B cell (primary cell): ENCODE measurements at regions not wholly inside any gene's neighbourhood (a gene's known extent, or its start where the extent isn't known, plus 50 kb on each side); places are given as distances from the start of the nearest gene placed in this dataset.

Source experiments
- ATAC-seq: fragments of 200-7000 bp; cut with Tn5 transposase; one replicate; pipeline ENCODE4 v1.10.0; 2021; ENCODE audit warnings: low read depth, mild to moderate bottlenecking, moderate number of reproducible peaks, moderate library complexity
- CTCF ChIA-PET: fragments of 350-600 bp; sonication (Branson Sonifier 250); formaldehyde crosslinking; loops from one replicate; lab custom pipeline; 2021; ENCODE audit warnings: antibody characterized with exemption, inconsistent platforms; lab: Charles Lee
- POLR2A ChIA-PET: fragments of 350-600 bp; sonication (Branson Sonifier 250); formaldehyde crosslinking; loops from one replicate; lab custom pipeline; 2021; ENCODE audit warnings: antibody characterized with exemption; lab: Charles Lee
- DNase-seq: peaks from one replicate; pipeline ENCODE4 v3.0.0; 2013
- H2AFZ ChIP-seq: 2 replicates; pipeline ENCODE4 v1.6.1; 2012; ENCODE audit warnings: mild to moderate bottlenecking, low read depth, low read length; ENCODE audit not compliant: insufficient read depth, poor library complexity, severe bottlenecking
- H3K27ac ChIP-seq, 2 donors: 1 replicate in 1 of 2; 2 replicates in 1 of 2; pipeline ENCODE4 v1.5.1; 2012 to 2013; ENCODE audit warnings: low read length in 2 of 2, mild to moderate bottlenecking in 2 of 2, moderate library complexity in 1 of 2
- H3K27me3 ChIP-seq, 4 experiments: fragments of 200-600 bp in 1 of 4; sonication (generic) in 1 of 4; replicated peaks in 1 of 4; 1 replicate in 2 of 4; 2 replicates in 2 of 4; pipeline versions ENCODE4 v1.6.1 to v1.7.0; 2013 to 2016; ENCODE audit warnings: low read length in 3 of 4, mild to moderate bottlenecking in 2 of 4, mixed read lengths in 1 of 4, moderate library complexity in 1 of 4; ENCODE audit not compliant: insufficient read depth in 4 of 4, control insufficient read depth in 3 of 4; ENCODE audit errors: control extremely low read depth in 1 of 4
- H3K36me3 ChIP-seq, 2 experiments: replicated peaks in 1 of 2; 1 replicate in 1 of 2; 2 replicates in 1 of 2; pipeline versions ENCODE4 v1.6.1 to v1.7.1; 2013; ENCODE audit warnings: low read length in 1 of 2; ENCODE audit not compliant: insufficient read depth in 2 of 2, control insufficient read depth in 1 of 2; ENCODE audit errors: control extremely low read depth in 1 of 2, extremely low read depth in 1 of 2
- H3K4me1 ChIP-seq, 2 donors: fragments of 200-600 bp in 1 of 2; sonication (generic) in 1 of 2; 1 replicate in 1 of 2; 2 replicates in 1 of 2; pipeline versions ENCODE4 v1.5.1 to v1.6.1; 2013 to 2017; ENCODE audit warnings: low read length in 2 of 2; ENCODE audit not compliant: control insufficient read depth in 2 of 2, insufficient read depth in 2 of 2
- H3K4me2 ChIP-seq: replicated peaks from 2 replicates; pipeline ENCODE3; 2012; ENCODE audit warnings: mild to moderate bottlenecking, low read depth, low read length; ENCODE audit not compliant: poor library complexity, severe bottlenecking
- H3K4me3 ChIP-seq, 5 experiments: fragments of 200-600 bp in 1 of 5; sonication (generic) in 1 of 5; 1 replicate in 3 of 5; 2 replicates in 2 of 5; pipeline versions ENCODE4 v1.5.1 to v1.7.0; 2011 to 2016; ENCODE audit warnings: low read length in 4 of 5, mild to moderate bottlenecking in 4 of 5, low read depth in 2 of 5, control low read depth in 1 of 5, moderate library complexity in 1 of 5; ENCODE audit not compliant: insufficient read depth in 1 of 5; ENCODE audit errors: control extremely low read depth in 1 of 5, extremely low read depth in 1 of 5
- H3K79me2 ChIP-seq: fragments of 200-600 bp; sonication (generic); one replicate; pipeline ENCODE4 v1.6.0; 2016; ENCODE audit warnings: low read length; ENCODE audit not compliant: control insufficient read depth, insufficient read depth
- H3K9ac ChIP-seq: fragments of 200-600 bp; sonication (generic); 2 replicates; pipeline ENCODE4 v1.6.1; 2017; ENCODE audit warnings: mild to moderate bottlenecking, low read length, moderate library complexity
- H3K9me3 ChIP-seq, 3 donors: one replicate each; pipeline versions ENCODE4 v1.6.1 to v1.7.1; 2013; ENCODE audit warnings: low read length in 2 of 3; ENCODE audit not compliant: control insufficient read depth in 2 of 3, insufficient read depth in 1 of 3; ENCODE audit errors: control extremely low read depth in 1 of 3
- H4K20me1 ChIP-seq: 2 replicates; pipeline ENCODE4 v1.6.0; 2012; ENCODE audit warnings: mild to moderate bottlenecking, low read length; ENCODE audit not compliant: insufficient read depth, control insufficient read depth, poor library complexity, severe bottlenecking
- H3K27ac Mint-ChIP-seq: one replicate; pipeline ENCODE4 v1.8.0; 2021; ENCODE audit warnings: mixed read lengths
- H3K27me3 Mint-ChIP-seq: one replicate; pipeline ENCODE4 v1.8.0; 2021; ENCODE audit warnings: mixed read lengths
- H3K4me1 Mint-ChIP-seq: one replicate; pipeline ENCODE4 v1.8.0; 2021; ENCODE audit warnings: mixed read lengths
- H3K4me3 Mint-ChIP-seq: one replicate; pipeline ENCODE4 v1.8.0; 2021; ENCODE audit warnings: mixed read lengths
- H3K9me3 Mint-ChIP-seq: one replicate; pipeline ENCODE4 v1.8.0; 2022; ENCODE audit warnings: mixed read lengths; ENCODE audit not compliant: insufficient read depth
- EZH2 ChIP-seq: IDR thresholded peaks from 2 replicates; pipeline ENCODE4 v1.6.1; 2012; ENCODE audit warnings: borderline replicate concordance, low read depth, mild to moderate bottlenecking, moderate library complexity, low read length; ENCODE audit not compliant: insufficient read depth, poor library complexity, severe bottlenecking
- WGBS: methylation state at CpG from one replicate; pipeline ENCODE4 v1.1.5; 2013; ENCODE audit warnings: missing lambda C conversion rate; ENCODE audit not compliant: insufficient coverage; 5-methylcytosine and 5-hydroxymethylcytosine counted together
- intact Hi-C: fragments of 100-400 bp; cut with micrococcal nuclease; formaldehyde crosslinking; loops from one replicate; pipeline ENCODE4 v1.10.0; 2022
- TF ChIP-seq, protein P1 (sequence below): fragments of 200-600 bp; IDR thresholded peaks from one replicate; pipeline ENCODE4 v1.8.0; 2022; ENCODE audit warnings: antibody characterized with exemption, mild to moderate bottlenecking

- H3K9me3 Mint-ChIP-seq, result no peaks in the 10 kb centered on the region
- H3K27me3 Mint-ChIP-seq, result no peaks in the 10 kb centered on the region
- no peaks in the 10 kb centered on the region for H4K20me1 ChIP-seq
- TF ChIP-seq EZH2, result no peak
- TF ChIP-seq, protein P1, sequence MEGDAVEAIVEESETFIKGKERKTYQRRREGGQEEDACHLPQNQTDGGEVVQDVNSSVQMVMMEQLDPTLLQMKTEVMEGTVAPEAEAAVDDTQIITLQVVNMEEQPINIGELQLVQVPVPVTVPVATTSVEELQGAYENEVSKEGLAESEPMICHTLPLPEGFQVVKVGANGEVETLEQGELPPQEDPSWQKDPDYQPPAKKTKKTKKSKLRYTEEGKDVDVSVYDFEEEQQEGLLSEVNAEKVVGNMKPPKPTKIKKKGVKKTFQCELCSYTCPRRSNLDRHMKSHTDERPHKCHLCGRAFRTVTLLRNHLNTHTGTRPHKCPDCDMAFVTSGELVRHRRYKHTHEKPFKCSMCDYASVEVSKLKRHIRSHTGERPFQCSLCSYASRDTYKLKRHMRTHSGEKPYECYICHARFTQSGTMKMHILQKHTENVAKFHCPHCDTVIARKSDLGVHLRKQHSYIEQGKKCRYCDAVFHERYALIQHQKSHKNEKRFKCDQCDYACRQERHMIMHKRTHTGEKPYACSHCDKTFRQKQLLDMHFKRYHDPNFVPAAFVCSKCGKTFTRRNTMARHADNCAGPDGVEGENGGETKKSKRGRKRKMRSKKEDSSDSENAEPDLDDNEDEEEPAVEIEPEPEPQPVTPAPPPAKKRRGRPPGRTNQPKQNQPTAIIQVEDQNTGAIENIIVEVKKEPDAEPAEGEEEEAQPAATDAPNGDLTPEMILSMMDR, result no peak
- H3K4me1 Mint-ChIP-seq, result peaks cover 6% of the 10 kb centered on the region
- 90% methylated on average over 8 of the region's 8 CpGs for WGBS
- no peak overlapping the region for H3K9ac ChIP-seq
- H3K4me3 Mint-ChIP-seq, result no peak overlapping the region
- CTCF ChIA-PET, result interaction anchor here (0.6 kb wide), 1 partner anchor 138 kb away, joined by 4 read pairs; no protein-coding TSS in a partner anchor
- H3K4me2 ChIP-seq, result no peak overlapping the region
- no peak overlapping the region for H2AFZ ChIP-seq
- DNase-seq (no peak), ATAC-seq (no peak)
- no peak overlapping the region for H3K27ac Mint-ChIP-seq
- H3K27me3 ChIP-seq, result no peaks in the 10 kb centered on the region
- peaks cover 0 to 8% (median 0%) of the 10 kb centered on the region in 3 donors for H3K9me3 ChIP-seq
- no peak overlapping the region for H3K4me3 ChIP-seq
- intact Hi-C loops, result no loop called here
- H3K36me3 ChIP-seq, result no peaks in the 10 kb centered on the region
- H3K27ac ChIP-seq, result no peak overlapping the region
- no peaks in the 10 kb centered on the region for H3K79me2 ChIP-seq
- no peaks in the 10 kb centered on the region for H3K4me1 ChIP-seq
- POLR2A ChIA-PET, result no interaction called here
Measured at GRCh38 chr5:5710471-5710870, 288.0 kb downstream of the ICE1 start.

- Mint-ChIP-seq H3K4me1 (peaks cover 6% of the 10 kb centered on the region), H3K27ac (no peak overlapping the region), H3K9me3 (no peaks in the 10 kb centered on the region), H3K4me3 (peak overlapping the region; percentile 21), H3K27me3 (peaks cover 6% of the 10 kb centered on the region)
- ChIA-PET CTCF (no interaction called here), POLR2A (interaction anchor here (0.5 kb wide), 1 partner anchor 88 kb away, joined by 3 read pairs; no protein-coding TSS in a partner anchor)
- no peak for ATAC-seq
- Histone ChIP-seq H3K4me2 (no peak overlapping the region), H4K20me1 (no peaks in the 10 kb centered on the region), H3K4me3 (no peak overlapping the region), H3K36me3 (no peaks in the 10 kb centered on the region), H3K27ac (no peak overlapping the region), H2AFZ (no peak overlapping the region), H3K27me3 (no peaks in the 10 kb centered on the region), H3K9ac (no peak overlapping the region), H3K79me2 (no peaks in the 10 kb centered on the region), H3K9me3 (peaks cover 0 to 8% (median 0%) of the 10 kb centered on the region in 3 donors), H3K4me1 (no peaks in the 10 kb centered on the region)
- 52% methylated on average over 4 of the region's 7 CpGs for WGBS
- no peak for DNase-seq
- intact Hi-C loops, result no loop called here
- TF ChIP-seq, protein P1, result no peak
- no peak for TF ChIP-seq EZH2
Measured at GRCh38 chr5:5708367-5708919, 286.0 kb downstream of the ICE1 start.
